ENCODE measurements at regions not wholly inside any gene's neighbourhood (a gene's known extent, or its start where the extent isn't known, plus 50 kb on each side); places are given as distances from the start of the nearest gene placed in this dataset.

- no peak for TF ChIP-seq CTCF (IDR thresholded peaks at IDR 0.05)
- no peak for TF ChIP-seq POLR2A (IDR thresholded peaks at IDR 0.05)
- TF ChIP-seq EP300 (IDR thresholded peaks at IDR 0.05): no peak
Measured at GRCh38 chr11:92380882-92381281, 156.3 kb downstream of the FAT3 start.
